GDM1 (cell line): ENCODE measurements at regions not wholly inside any gene's neighbourhood (a gene's known extent, or its start where the extent isn't known, plus 50 kb on each side); places are given as distances from the start of the nearest gene placed in this dataset.
A peak's percentile ranks its signal among the peaks of the same experiment; 100 is the strongest.

Experiments used
- DNase-seq: peaks from one replicate; lab custom pipeline; 2025; lab: John Stamatoyannopoulos, UW

- no peak for DNase-seq
Measured at GRCh38 chr10:9766762-9767161, 1250.9 kb upstream of the CELF2 start.

- DNase-seq: no peak
Measured at GRCh38 chr10:9781666-9782065, 1236.0 kb upstream of the CELF2 start.

- DNase-seq: peak; percentile 56
Measured at GRCh38 chr10:9786101-9786500, 1231.6 kb upstream of the CELF2 start.

- DNase-seq: no peak
Measured at GRCh38 chr10:9786576-9786975, 1231.1 kb upstream of the CELF2 start.

GRCh38 chr10:9789996-9790395, 1227.7 kb upstream of the CELF2 start:
- no peak for DNase-seq

- no peak for DNase-seq
Measured at GRCh38 chr10:9792181-9792580, 1225.5 kb upstream of the CELF2 start.

- DNase-seq: no peak
Measured at GRCh38 chr10:9796564-9796963, 1221.1 kb upstream of the CELF2 start.

- no peak for DNase-seq
Measured at GRCh38 chr10:9800011-9800410, 1217.7 kb upstream of the CELF2 start.

- no peak for DNase-seq
Measured at GRCh38 chr10:9800571-9800970, 1217.1 kb upstream of the CELF2 start.

- no peak for DNase-seq
Measured at GRCh38 chr10:9807846-9808245, 1209.8 kb upstream of the CELF2 start.

- DNase-seq: no peak
Measured at GRCh38 chr10:9811601-9812000, 1206.1 kb upstream of the CELF2 start.

GRCh38 chr10:9814285-9814864, 1203.3 kb upstream of the CELF2 start:
- DNase-seq: no peak

- DNase-seq: no peak
Measured at GRCh38 chr10:9819756-9820494, 1197.7 kb upstream of the CELF2 start.

- DNase-seq: no peak
Measured at GRCh38 chr10:9823268-9823930, 1194.3 kb upstream of the CELF2 start.

- DNase-seq: no peak
Measured at GRCh38 chr10:9824631-9825071, 1193.0 kb upstream of the CELF2 start.

GRCh38 chr10:9825491-9826018, 1192.1 kb upstream of the CELF2 start:
- DNase-seq: peak; percentile 63

GRCh38 chr10:9828110-9828509, 1189.6 kb upstream of the CELF2 start:
- DNase-seq: no peak

- DNase-seq: no peak
Measured at GRCh38 chr10:9833942-9834341, 1183.7 kb upstream of the CELF2 start.

GRCh38 chr10:9834434-9834833, 1183.2 kb upstream of the CELF2 start:
- DNase-seq: no peak

GRCh38 chr10:9845075-9845474, 1172.6 kb upstream of the CELF2 start:
- no peak for DNase-seq

GRCh38 chr10:9848278-9848677, 1169.4 kb upstream of the CELF2 start:
- no peak for DNase-seq

GRCh38 chr10:9848981-9849380, 1168.7 kb upstream of the CELF2 start:
- DNase-seq: no peak

GRCh38 chr10:9850415-9850814, 1167.3 kb upstream of the CELF2 start:
- DNase-seq: no peak
